Neural cell (in vitro differentiated cells): ENCODE measurements at regions not wholly inside any gene's neighbourhood (a gene's known extent, or its start where the extent isn't known, plus 50 kb on each side); places are given as distances from the start of the nearest gene placed in this dataset.

ENCODE experiments used
- H2AFZ ChIP-seq: fragments of 200-600, 300-800 bp; sonication (generic), shearing (Covaris generic); 2 replicates; pipeline ENCODE4 v1.6.0; 2014; ENCODE audit warnings: low read depth, mild to moderate bottlenecking, antibody characterized with exemption, low read length, moderate library complexity
- H3F3A ChIP-seq: fragments of 200-600 bp; shearing (Covaris generic); 2 replicates; pipeline ENCODE4 v1.6.1; 2016; ENCODE audit warnings: mild to moderate bottlenecking, moderate library complexity, mixed read lengths, antibody characterized with exemption, low read length; ENCODE audit not compliant: insufficient read depth, poor library complexity, severe bottlenecking
- H3K27ac ChIP-seq: fragments of 200-600, 300-800 bp; sonication (generic), shearing (Covaris generic); 2 replicates; pipeline ENCODE4 v1.5.1; 2014; ENCODE audit warnings: mild to moderate bottlenecking, low read length, moderate library complexity
- H3K27me3 ChIP-seq: fragments of 300-800, 200-600 bp; sonication (generic), shearing (Covaris generic); 2 replicates; pipeline ENCODE4 v1.6.0; 2014; ENCODE audit warnings: mild to moderate bottlenecking, low read depth, low read length, moderate library complexity; ENCODE audit not compliant: insufficient read depth
- H3K36me3 ChIP-seq: fragments of 300-800, 200-600 bp; sonication (generic), shearing (Covaris generic); 2 replicates; pipeline ENCODE4 v1.5.1; 2014; ENCODE audit warnings: mild to moderate bottlenecking, antibody characterized with exemption, low read length, moderate library complexity; ENCODE audit not compliant: insufficient read depth
- H3K4me2 ChIP-seq: fragments of 300-800, 200-600 bp; sonication (generic), shearing (Covaris generic); 2 replicates; pipeline ENCODE4 v1.6.0; 2014; ENCODE audit warnings: mild to moderate bottlenecking, low read length
- H3K4me3 ChIP-seq: fragments of 300-800, 200-600 bp; sonication (generic), shearing (Covaris generic); 2 replicates; pipeline ENCODE4 v1.5.1; 2014; ENCODE audit warnings: mild to moderate bottlenecking, low read length, moderate library complexity
- H3K79me2 ChIP-seq: fragments of 200-600 bp; shearing (Covaris generic); replicated peaks from 2 replicates; pipeline ENCODE4 v1.6.0; 2014; ENCODE audit warnings: mild to moderate bottlenecking, low read length, moderate library complexity; ENCODE audit not compliant: insufficient read depth
- H3K9ac ChIP-seq: fragments of 300-800, 200-600 bp; sonication (generic), shearing (Covaris generic); 2 replicates; pipeline ENCODE4 v1.6.1; 2016; ENCODE audit warnings: mild to moderate bottlenecking, low read length, mixed read lengths
- H3K9me2 ChIP-seq: fragments of 200-600 bp; shearing (Covaris generic); 2 replicates; pipeline ENCODE4 v1.6.1; 2016; ENCODE audit warnings: mild to moderate bottlenecking, low read length, mixed read lengths; ENCODE audit not compliant: insufficient read depth
- H3K9me3 ChIP-seq: fragments of 200-600, 300-800 bp; sonication (generic), shearing (Covaris generic); 2 replicates; pipeline ENCODE4 v1.6.1; 2016; ENCODE audit warnings: mild to moderate bottlenecking, mixed run types, low read length, moderate library complexity, mixed read lengths
- H4K20me1 ChIP-seq: fragments of 200-600 bp; shearing (Covaris generic); 2 replicates; pipeline ENCODE4 v1.6.1; 2016; ENCODE audit warnings: mild to moderate bottlenecking, mixed run types; ENCODE audit not compliant: insufficient read depth
- CTCF ChIP-seq: fragments of 450-650 bp; IDR thresholded peaks from 2 replicates; pipeline ENCODE4 v1.5.1; 2014; ENCODE audit warnings: antibody characterized with exemption, mild to moderate bottlenecking, moderate library complexity; ENCODE audit not compliant: poor library complexity, severe bottlenecking
- EP300 ChIP-seq: fragments of 450-650 bp; conservative IDR thresholded peaks from 2 replicates; pipeline ENCODE4 v1.6.1; 2014; ENCODE audit warnings: antibody characterized with exemption, mild to moderate bottlenecking, moderate library complexity; ENCODE audit not compliant: poor library complexity, severe bottlenecking
- EZH2 ChIP-seq: fragments of 200-600, 300-800 bp; shearing (Covaris generic), sonication (generic); IDR thresholded peaks from 2 replicates; pipeline ENCODE4 v1.6.1; 2014; ENCODE audit warnings: antibody characterized with exemption, low read length, borderline replicate concordance, mild to moderate bottlenecking; ENCODE audit not compliant: insufficient read depth, poor library complexity, severe bottlenecking
- MXI1 ChIP-seq: fragments of 450-650 bp; conservative IDR thresholded peaks from 2 replicates; pipeline ENCODE4 v1.6.1; 2014; ENCODE audit warnings: antibody characterized with exemption, mild to moderate bottlenecking; ENCODE audit not compliant: poor library complexity, severe bottlenecking
- POLR2AphosphoS5 ChIP-seq: IDR thresholded peaks from 2 replicates; pipeline ENCODE4 v1.6.1; 2012
- RAD21 ChIP-seq: fragments of 450-650 bp; conservative IDR thresholded peaks from 2 replicates; pipeline ENCODE4 v1.6.1; 2014; ENCODE audit warnings: antibody characterized with exemption, mild to moderate bottlenecking, moderate library complexity
- REST ChIP-seq: IDR thresholded peaks from 2 replicates; pipeline ENCODE4 v1.6.1; 2012; ENCODE audit warnings: borderline replicate concordance
- SMC3 ChIP-seq: fragments of 450-650 bp; conservative IDR thresholded peaks from 2 replicates; pipeline ENCODE4 v1.6.1; 2014; ENCODE audit warnings: antibody characterized with exemption, mild to moderate bottlenecking, moderate library complexity; ENCODE audit not compliant: poor library complexity
- TAF1 ChIP-seq: IDR thresholded peaks from 2 replicates; pipeline ENCODE4 v1.6.1; 2012; ENCODE audit warnings: low read depth

- H3K4me2 ChIP-seq = no peak overlapping the region
- no peak overlapping the region for H3K27ac ChIP-seq
- no peaks in the 10 kb centered on the region for H3K27me3 ChIP-seq
- H3K36me3 ChIP-seq = no peaks in the 10 kb centered on the region
- no peaks in the 10 kb centered on the region for H3F3A ChIP-seq
- no peak overlapping the region for H3K4me3 ChIP-seq
- H3K9ac ChIP-seq = no peak overlapping the region
- H3K79me2 ChIP-seq = no peaks in the 10 kb centered on the region
- H3K9me3 ChIP-seq = no peaks in the 10 kb centered on the region
- H3K9me2 ChIP-seq = no peaks in the 10 kb centered on the region
- no peak overlapping the region for H2AFZ ChIP-seq
- TF ChIP-seq SMC3 = no peak
- TF ChIP-seq POLR2AphosphoS5 = no peak
- TF ChIP-seq EZH2 = no peak
- no peaks in the 10 kb centered on the region for H4K20me1 ChIP-seq
Measured at GRCh38 chr5:158313027-158313732, 454.2 kb upstream of the CLINT1 start.

GRCh38 chr5:158309088-158309807, 450.3 kb upstream of the CLINT1 start:
- Histone ChIP-seq H3K9ac (no peak overlapping the region), H3F3A (no peaks in the 10 kb centered on the region), H3K9me3 (no peaks in the 10 kb centered on the region), H3K79me2 (no peaks in the 10 kb centered on the region), H3K36me3 (no peaks in the 10 kb centered on the region), H2AFZ (no peak overlapping the region), H3K4me2 (no peak overlapping the region), H3K9me2 (no peaks in the 10 kb centered on the region), H3K4me3 (no peak overlapping the region), H3K27me3 (no peaks in the 10 kb centered on the region), H3K27ac (no peak overlapping the region), H4K20me1 (no peaks in the 10 kb centered on the region)
- TF ChIP-seq MXI1 = no peak

- H3K9me2 ChIP-seq = no peaks in the 10 kb centered on the region
- no peak overlapping the region for H3K9ac ChIP-seq
- H3K9me3 ChIP-seq = no peaks in the 10 kb centered on the region
- no peaks in the 10 kb centered on the region for H4K20me1 ChIP-seq
- no peaks in the 10 kb centered on the region for H3K27me3 ChIP-seq
- no peak overlapping the region for H3K4me3 ChIP-seq
- TF ChIP-seq CTCF (no peak), TAF1 (no peak), EZH2 (no peak), SMC3 (no peak), POLR2AphosphoS5 (no peak), EP300 (no peak), RAD21 (no peak), MXI1 (no peak), REST (no peak)
- H3K79me2 ChIP-seq = no peaks in the 10 kb centered on the region
- H3K36me3 ChIP-seq = no peaks in the 10 kb centered on the region
- no peak overlapping the region for H3K27ac ChIP-seq
- H3F3A ChIP-seq = no peaks in the 10 kb centered on the region
- H2AFZ ChIP-seq = no peak overlapping the region
- no peak overlapping the region for H3K4me2 ChIP-seq
Measured at GRCh38 chr5:158308429-158309025, 449.6 kb upstream of the CLINT1 start.
